Ammon's horn (tissue), 1 donor: ENCODE measurements at regions not wholly inside any gene's neighbourhood (a gene's known extent, or its start where the extent isn't known, plus 50 kb on each side); places are given as distances from the start of the nearest gene placed in this dataset.

Experiments used
- DNase-seq: peaks from one replicate; pipeline ENCODE4 v3.0.0-alpha.2; 2016; ENCODE audit warnings: low spot score

DNA sequence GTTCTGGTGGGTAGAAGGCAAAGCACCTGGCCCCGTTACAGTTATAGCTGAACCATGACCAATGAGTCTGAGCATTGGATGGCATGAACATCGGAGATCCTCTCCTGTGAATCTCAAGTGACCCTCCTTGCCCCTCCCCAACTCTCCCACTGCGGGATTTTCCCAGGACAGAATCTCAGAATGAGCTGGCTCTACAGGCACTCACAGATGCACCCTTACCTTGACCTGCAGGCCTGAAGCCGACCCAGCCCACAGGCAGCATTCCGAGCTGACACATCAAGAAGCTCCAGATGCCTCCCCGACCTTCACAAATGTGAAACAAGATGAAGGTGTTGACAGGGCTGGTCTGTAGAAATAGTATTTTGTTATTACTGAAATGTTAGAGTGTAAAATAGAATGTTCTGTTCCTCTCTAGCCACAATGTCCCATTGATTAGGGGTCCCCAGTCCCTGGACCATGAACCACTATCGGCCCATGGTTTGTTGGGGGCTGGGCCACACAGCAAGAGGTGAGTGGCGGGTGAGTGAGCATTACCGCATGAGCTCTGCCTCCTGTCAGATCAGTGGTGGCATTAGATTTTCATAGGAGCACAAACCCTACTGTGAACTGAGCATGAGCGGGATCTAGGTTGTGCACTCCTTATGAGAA, 263.4 kb downstream of the AUH start:
- DNase-seq = no peak

DNA sequence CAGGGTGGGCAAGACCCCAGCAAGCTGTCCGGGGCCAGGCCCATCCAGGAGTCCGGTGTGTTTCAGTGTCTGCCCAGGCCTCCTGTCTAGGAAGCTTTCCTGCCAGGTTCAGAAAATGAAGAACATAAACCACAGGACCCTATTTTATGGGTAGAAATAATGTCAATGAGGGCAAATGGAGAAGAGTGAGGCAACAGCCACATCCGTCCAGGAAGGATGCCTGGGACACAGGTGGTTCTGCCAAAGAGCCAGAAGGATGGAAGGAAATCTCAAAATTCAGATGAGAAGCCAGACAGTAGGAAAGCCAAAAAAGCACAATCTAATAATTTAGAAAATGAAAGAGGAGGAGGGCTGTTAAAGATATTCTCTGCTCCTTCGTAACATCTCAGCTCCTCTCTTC, 262.3 kb downstream of the AUH start:
- no peak for DNase-seq

DNA sequence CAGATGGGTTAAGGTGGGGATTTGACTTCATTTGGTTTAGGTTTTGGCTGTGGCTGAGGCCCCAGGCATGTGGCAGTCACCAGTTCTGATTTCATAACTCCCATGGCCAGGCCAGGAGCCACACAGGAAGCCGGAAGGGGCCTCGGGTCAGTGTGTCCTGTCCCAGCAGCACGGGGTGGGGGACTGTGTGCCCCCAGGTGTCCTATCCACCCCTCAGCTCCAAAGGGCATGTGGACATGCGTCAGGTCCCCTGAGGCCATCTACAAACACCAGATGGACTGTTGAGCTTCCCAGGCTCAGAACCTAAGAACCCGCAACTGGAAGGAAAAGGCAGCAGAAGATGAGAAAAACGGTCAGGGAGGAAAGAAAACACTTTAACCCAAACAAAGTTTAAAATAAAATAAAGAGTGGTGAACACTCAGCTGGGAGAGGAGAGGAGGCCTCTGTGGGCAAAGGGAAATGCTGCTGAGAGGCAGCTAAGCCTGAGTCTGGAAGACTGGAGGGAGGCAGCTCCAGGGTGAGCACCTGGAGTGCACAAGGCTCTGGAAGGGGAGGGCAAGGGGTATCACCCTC, 260.8 kb downstream of the AUH start:
- no peak for DNase-seq

DNA sequence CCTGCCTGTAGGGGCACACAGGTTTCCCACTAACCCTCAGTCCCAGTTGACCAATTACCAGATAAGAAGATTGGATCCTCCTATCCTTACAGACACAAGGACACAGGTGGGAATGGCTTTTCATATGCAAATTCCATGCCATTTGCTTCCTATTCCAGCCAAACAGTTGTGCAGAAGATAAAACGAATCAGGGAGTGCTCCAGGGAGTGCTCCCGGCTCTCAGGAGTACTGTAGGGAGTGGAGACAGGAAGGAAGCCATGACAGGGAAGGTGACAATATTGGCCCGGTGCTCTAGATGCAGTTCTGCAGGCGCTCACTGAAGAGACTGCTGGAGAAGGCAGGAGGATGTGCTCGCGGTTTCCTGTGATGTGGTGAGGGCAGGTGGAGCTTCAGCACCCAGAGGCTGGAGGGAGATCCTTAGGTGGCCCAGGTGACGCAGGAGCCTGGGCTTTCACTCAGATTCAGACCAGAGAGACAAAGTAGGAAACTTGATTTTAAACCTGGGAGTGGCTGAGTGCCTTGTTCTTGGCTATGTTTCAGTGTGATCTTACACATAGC, 260.0 kb downstream of the AUH start:
- no peak for DNase-seq

DNA sequence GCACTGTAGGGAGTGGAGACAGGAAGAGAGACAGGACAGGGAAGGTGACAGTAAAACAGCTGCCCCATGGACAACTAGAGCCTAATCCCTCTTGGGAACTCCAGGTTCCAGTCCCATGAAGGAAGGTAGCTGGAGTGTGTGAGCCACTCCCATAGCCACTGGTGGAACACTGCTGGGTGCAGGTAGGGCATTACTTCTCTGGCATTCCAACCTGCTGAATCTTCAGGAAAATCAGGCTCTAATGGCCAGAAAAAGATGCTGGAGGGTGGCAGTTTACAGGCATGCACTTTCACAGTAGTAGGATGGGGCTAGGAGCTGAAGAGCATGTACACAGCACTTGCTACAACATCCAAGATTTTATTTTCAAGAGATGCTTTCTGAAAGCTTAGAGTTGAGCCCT, 259.4 kb downstream of the AUH start:
- DNase-seq = no peak

DNA sequence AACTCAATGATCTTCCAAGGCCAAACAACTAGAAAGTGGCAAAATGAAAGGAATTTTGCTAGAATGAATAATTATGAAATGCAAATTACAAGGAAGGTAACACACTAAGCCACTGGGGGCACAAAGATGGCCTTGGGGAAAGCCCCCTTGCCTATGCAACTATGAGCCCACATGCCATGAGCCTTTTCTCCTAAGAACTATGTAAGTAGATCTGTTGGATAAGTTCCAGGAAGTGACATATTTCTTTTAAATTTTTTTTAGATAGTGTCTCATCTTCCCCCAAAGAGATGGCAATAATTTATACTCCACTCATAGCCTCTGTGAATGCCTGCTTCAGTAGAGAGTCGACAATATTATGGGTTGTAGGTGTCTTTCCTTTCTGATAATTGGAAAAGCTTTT, 257.8 kb downstream of the AUH start:
- no peak for DNase-seq

DNA sequence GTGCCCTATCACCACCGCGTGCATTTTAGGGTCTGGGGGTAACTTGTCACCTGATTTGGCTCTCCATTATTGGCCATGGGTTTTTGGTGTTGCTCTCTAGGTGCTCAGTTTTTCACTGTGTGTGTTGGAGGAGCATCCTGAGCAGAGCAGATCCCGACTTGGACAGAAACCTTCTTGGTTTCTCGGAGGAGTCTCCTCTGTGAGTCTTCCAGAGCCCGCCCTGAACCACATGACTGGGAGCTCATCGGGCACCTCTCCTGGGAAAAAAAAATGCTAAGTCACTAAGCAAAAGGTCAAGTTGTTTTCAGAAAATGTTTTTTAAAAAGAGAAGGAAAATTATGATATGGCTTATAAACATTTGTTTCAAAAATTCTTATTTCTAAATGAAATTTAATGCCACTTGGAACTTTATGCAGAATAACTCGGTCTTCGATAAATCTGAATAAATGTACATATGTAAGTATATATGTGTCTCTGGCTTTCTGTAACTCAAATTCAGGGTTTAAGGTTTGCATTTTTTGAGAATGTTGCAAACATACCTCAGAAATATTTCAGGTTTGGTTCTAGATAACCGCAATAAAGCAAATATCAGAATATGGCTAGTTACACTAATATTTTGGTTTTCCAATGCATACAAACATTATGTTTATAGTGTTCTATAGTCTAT, 255.2 kb downstream of the AUH start:
- no peak for DNase-seq

DNA sequence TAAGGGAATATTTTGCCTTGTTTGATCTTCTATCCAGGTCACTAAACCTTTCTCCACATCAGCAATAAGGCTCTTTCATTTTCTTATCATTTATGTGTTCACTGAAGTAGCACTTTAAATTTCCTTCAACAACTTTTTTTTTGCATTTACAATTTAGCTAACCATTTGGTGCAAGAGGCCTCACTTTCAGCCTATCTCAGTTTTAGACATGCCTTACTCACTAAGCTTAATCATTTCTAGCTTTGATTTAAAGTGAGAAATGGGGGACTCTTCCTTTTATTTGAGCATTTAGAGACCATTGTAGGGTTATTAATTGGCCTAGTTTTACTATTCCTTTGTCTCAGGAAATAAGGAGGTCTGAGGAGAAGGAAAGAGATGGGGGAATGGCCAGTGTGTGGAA, 250.5 kb downstream of the AUH start:
- DNase-seq = no peak

DNA sequence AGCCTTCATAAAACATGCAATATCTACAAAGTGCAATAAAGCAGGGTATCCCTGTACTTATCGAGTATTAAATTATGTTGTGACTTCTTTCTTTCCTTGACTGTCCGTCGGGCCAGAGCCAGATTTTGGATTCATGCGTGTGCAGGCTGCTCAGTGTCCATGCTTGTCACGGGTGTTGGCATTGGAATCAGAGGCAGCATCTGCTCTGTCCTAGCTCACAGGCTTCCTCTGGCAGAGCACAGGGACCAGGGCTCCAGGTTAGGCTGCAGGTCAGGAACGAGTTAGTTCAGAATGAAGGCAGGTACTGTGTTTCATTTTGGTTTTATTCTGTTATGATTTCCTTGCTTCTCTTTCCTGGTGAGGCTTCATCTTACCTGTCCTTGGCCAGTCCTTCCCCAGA, 249.8 kb downstream of the AUH start:
- no peak for DNase-seq

DNA sequence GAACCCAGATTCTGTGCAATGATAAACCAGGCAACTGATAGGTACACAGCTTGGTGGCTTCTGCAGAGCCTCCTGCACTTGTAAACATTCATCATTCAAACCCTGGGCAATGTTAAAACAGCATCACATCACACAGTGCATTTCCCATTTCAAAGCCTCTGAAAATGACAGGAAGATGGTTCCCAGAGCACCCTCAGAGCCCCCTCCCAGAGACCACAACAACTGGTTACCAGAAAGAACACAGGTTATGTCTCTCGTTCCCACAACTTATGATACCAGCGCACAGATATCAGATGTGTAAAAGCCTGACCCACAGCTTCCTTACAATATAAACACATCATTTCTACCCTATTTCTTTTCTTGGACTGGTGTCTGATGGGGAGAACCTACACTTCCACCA, 248.7 kb downstream of the AUH start:
- DNase-seq = no peak

DNA sequence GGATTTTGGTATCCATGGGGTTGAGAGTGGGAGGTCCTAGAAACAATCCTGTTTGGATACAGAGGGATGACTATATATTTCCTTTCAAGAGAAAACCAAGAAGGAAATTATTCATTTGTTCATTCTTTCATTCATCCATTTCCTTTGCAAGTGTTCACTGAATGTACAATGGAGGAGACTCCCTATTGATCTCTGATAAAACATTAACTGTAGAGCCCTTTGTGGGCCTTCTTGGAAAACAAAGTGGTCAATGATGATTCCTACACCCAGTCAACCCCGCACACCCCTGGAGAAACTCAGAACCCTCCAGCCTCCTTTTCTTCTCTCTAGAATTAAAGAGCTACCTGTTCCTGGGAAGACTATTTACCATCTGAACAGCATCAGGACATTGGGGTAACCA, 247.3 kb downstream of the AUH start:
- DNase-seq = no peak

DNA sequence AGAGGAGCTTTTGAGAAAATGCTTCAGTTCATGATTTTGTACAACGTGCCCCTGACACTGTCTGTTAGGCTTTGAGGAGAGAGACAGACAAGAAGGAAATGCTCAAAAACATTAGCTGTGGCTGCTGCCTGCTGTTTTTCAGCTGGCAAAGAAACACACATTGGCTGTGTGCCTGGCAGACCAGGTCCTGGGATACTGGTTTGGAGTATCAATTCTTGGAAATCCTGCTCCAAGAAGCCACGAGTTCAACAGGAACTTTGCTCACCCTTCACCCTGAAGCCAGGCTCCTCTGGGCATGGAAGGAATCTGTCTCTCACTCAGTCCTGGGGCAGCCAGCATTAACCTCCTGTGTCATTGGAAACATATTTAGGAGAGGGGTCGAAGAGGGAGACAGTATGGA, 245.5 kb downstream of the AUH start:
- no peak for DNase-seq

DNA sequence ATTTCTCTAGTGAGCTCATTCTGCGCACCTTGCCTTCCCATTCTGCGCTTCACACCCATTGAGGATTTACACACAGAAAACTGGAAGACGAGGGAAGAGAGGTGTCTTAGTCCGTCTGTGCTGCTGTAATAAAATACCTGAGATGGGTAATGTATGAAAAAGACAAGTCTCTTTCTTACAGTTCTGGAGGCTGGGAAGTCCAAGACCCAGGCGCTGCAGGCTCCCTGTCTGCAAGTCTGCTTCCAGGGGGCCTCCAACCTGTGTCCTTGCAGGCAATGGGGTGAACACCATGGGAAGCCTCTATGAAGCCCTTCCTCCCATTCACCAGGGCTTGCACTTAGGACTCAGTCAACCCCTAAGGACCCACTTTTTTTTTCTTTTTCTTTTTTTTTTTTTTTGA, 245.0 kb downstream of the AUH start:
- DNase-seq = no peak

DNA sequence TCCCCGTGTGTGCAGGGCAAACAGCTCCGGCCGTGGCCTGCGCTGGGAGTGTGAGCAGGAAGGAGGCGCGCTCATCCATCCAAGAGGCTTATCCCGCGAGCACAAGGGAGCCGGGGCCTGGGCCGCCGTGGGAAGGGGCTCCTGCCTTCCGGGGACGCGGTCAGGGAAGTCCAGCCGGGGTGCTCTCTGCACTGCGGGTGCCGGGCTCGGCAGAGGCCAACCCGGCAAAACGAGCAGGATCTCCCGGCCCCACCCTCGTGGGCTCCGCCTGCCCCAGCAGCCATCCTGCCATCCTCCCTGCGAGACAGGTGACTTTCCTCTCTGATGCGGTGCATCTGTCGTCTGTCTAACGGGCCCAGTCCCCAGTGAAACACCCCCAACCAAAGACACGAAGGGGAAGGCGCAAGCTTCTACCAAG, 244.2 kb downstream of the AUH start:
- DNase-seq = no peak

DNA sequence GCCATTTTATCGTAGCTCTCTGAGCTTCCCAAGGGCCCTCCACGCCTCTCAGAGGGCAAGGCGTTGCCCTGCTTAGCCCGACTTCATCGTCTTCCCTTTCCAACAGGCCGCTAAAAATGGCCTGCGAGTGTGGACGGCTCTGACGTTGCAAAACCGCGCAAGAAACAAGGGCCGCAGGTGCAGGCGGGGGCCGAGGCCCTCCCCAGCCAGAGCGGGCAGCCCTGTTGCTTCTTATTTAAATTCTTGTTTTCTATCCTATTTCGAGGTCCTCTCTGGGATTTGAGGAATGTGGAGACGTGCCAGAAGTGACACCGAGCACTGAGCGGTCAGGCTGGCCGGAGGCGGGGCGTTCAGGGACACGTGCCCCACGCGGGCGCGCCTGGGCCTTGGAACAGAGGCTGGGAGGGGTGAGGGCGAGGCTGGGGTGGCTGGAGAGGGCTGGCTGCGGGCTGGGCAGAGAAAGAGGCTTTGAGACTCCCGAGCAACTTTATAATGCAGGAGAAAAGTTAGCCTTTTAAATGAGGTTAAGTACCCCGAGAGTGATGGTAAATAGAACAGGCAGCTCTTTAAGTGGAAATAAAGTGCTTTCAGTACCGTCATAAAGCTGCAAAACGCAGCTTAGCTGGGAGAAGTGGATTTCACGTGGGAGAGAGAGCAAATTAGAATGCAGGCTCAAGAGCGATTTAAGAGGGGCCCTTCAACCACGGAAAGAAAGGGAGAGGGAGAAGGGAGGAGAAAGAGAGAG, 243.6 kb downstream of the AUH start:
- peak; percentile 69 for DNase-seq

DNA sequence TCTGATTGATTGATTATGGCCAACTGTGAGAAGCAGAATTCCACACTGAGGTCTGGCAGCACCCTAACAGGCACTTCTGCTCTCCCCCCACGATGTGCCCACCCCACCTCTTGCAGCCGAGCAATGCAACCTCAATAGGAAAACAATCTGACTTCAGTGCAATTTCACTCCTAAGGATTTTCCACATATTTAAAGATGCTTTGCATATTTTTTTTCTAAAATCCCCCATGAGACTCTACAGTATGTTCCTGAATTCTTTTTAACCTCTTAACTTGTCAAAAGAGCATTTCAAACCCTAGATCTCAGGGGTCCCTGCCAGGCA, 243.1 kb downstream of the AUH start:
- DNase-seq = no peak

DNA sequence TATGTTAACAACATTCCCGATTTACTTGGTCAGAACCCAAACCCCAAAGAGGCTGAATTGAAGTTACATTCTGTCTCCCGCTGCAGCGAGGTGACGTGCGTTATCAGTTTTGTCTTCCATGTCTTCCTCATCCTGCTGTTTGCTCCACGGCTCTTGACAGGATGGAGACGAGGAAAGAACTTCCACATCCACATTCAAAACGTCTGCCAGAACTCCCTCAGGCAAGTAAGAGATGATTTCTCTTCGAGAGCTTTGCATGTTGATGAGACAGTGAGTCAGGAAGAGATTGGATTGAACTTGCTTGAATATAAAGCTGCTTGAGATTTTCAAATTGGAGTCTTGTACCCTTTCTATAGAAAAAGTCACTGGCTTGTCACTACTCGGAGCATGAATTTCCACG, 242.6 kb downstream of the AUH start:
- no peak for DNase-seq

DNA sequence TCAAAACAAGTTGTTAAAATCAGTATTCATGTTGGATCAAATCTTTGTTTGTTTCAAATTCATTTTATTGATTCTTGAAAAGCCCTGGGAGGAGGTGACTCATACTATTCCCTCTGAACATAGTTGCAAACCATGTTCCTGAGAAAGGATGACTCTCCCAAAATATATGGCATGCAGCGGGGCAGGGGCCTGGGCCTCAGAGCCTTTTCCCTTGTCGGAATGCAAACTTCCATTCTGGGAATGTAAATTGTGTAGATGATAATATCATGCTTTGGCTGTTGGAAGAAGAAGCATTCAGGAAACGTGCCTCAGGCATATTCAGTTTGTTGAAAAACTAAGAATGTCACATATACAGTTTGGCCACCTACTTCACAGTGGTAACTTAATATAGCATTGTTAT, 242.0 kb downstream of the AUH start:
- DNase-seq = no peak

DNA sequence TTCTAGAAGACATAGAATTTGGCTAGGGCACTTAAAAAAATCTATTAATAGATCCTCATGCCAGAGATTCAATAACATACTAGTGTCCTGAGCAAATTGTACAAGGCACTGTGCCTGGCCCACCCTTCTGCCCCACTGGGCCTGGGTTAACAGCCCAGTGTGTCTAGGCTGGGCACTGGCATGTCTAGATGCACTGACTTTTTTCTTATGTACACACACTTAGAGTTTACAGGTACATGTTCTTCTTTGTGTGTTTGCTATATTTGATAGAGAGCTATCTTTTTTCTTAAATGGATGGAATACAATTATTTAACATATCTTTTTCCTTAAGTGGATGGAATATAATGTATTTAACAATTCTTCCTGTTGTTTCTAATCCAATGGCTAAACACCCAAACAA, 241.5 kb downstream of the AUH start:
- no peak for DNase-seq

DNA sequence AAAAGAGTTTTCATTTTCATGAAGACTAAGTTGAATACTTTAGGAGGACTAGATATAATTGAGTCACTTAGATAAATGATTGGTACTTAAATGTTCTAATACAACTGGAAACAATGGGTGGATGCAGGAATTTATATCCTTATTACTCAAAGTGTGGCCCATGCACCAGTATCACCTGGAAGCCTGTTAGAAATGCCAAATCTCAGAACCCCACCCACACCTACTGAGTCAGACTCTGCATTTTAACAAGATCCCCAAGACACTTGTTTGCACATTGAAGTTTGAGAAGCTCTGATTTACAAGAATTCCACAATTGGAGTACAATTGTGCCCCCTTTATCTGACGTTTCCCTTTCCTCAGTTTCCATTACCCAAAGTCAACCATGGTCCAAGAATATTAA, 239.0 kb downstream of the AUH start:
- no peak for DNase-seq

DNA sequence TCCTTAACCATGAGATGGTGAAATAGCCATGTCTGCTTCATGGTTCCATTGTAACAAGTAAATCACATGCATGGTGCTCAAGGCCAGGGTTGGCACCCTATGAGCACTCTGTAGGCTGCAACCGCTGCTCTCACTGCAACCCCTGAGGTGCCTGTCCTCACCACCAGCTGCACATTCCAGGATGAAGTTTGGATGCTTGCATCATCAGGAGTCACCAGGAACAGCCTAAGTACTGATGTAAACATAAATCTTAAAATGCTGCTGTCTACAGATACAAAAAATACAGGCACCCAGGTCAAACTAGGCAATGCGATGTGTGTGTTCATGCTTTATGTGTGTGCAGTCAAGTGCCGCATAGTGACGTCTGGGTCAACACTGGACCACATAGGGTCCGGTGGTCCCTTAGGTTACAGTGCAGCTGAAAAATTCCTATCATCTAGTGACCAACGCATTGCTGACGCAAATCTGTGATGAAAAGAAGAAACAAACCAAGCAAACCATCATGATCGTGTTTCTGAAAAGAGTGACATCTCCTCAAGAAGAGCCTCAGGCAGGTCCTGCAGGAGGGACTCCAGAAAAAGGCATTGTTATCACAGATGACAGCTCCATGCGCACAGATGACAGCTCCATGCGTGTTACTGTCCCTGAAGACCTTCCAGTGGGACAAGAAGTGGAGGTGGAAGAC, 234.8 kb downstream of the AUH start:
- DNase-seq = no peak

DNA sequence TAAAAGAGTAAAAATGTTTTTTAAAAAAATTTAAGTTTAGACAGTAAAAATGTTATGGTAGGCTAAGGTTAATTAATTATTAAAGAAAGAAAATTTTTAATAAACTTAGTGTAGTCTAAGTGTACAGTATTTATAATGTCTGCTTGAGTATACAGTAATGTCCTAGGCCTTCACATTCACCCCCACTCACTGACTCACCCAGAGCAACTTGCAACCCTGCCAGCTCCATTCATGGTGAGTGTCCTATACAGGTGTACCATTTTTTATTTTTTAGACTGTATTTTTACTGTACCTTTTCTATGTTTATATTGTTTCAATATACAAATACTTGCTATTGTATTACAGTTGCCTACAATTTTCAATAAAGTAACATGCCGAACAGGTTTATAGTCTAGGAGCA, 234.1 kb downstream of the AUH start:
- no peak for DNase-seq
